GM10266 (cell line): ENCODE measurements at regions not wholly inside any gene's neighbourhood (a gene's known extent, or its start where the extent isn't known, plus 50 kb on each side); places are given as distances from the start of the nearest gene placed in this dataset.

Source experiments
- DNase-seq: peaks from one replicate; pipeline ENCODE4 v3.0.0; 2012; ENCODE audit errors: extremely low spot score
- TF ChIP-seq, protein P1 (sequence below): IDR thresholded peaks from 2 replicates; pipeline ENCODE4 v1.5.1; 2012; ENCODE audit warnings: mild to moderate bottlenecking, low read depth; ENCODE audit not compliant: control insufficient read depth, insufficient read depth; ENCODE audit errors: missing control alignments

DNA sequence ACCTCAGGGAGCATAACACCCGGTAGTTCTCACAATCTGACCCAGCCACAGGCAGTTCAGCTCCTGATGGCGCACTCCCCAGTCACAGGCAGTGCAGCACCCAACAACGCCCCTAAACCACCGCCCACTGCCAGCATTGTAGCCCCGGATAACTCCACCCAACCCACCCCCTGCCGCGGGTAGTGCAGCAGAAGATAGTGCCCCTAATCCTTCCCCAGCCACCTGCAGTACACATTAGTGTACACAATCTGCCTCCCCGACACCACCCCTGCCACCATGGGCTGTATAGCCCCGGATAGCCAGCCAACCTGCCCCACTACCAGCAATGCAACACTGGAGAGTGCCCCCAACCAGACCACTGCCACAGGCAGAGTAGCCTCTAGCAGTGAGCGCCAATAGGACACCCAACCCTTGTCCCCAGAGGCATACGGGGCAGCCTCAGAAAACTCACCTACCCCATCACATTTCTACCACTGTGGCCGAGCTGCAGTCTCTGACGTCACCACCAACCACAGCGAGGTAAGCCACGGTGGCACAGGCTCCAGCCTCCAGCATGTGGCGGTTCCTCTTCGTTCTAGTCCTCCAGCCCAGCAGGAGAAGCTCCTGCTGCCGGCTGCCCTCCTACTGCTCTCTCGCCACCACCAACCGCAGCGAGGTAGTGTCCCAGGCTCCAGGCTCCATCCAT is 877.3 kb downstream of the KCNJ18 start:
- no peak for DNase-seq
- TF ChIP-seq, protein P1, sequence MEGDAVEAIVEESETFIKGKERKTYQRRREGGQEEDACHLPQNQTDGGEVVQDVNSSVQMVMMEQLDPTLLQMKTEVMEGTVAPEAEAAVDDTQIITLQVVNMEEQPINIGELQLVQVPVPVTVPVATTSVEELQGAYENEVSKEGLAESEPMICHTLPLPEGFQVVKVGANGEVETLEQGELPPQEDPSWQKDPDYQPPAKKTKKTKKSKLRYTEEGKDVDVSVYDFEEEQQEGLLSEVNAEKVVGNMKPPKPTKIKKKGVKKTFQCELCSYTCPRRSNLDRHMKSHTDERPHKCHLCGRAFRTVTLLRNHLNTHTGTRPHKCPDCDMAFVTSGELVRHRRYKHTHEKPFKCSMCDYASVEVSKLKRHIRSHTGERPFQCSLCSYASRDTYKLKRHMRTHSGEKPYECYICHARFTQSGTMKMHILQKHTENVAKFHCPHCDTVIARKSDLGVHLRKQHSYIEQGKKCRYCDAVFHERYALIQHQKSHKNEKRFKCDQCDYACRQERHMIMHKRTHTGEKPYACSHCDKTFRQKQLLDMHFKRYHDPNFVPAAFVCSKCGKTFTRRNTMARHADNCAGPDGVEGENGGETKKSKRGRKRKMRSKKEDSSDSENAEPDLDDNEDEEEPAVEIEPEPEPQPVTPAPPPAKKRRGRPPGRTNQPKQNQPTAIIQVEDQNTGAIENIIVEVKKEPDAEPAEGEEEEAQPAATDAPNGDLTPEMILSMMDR, result no peak

DNA sequence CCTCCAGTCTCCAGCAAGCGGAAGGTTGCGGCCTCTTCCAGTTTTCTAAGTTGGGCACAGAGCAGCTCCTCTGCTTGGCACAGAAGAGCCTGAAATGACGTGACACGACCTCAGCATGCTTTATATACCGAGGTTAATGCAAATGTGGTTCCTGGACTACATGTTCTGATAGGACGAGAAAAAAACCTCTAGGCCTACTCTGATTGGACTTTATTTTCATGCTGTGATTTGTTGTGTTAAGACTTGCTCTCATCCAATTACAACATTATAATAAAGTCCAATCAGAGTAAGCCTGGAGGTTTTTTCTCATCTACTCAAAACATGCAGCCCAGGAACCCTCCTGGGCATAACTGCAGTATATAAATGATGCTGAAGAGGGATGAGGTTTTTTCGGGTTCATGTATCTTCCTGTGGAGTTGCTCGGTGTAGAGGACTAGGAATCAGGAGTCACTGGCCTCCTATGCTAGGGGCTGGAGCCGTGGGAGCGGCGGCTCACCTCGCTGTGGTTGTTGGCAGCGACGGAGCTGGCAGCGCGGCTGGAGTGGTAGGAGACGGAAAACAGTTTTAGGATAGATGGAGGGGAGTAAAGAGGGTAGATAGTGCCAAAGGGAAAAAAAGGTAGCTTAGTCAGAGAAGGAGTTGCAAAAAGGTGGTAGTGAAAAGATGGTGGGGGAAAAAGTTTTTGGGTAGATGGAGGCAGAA is 878.0 kb downstream of the KCNJ18 start:
- TF ChIP-seq, protein P1, result no peak
- DNase-seq, result no peak

DNA sequence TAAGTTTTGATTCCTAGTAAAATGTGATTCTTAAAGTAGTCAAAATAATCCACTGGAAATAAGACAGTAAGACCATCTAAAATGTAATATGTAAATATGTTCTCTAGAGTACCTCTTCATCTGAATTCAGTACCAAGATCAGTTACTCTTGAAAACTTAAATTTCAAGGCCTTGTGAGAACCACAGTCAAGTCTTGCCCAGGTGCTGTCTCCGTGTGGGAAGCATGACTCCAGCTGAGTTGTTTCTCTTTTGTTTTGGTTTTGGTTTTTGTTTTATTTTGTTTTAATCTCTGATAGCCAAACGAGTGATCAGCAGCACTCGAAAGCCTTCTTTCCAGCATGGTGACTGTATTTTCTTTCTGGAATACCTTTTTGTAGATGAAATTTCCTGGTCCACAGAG is 907.0 kb downstream of the KCNJ18 start:
- TF ChIP-seq, protein P1, result no peak

DNA sequence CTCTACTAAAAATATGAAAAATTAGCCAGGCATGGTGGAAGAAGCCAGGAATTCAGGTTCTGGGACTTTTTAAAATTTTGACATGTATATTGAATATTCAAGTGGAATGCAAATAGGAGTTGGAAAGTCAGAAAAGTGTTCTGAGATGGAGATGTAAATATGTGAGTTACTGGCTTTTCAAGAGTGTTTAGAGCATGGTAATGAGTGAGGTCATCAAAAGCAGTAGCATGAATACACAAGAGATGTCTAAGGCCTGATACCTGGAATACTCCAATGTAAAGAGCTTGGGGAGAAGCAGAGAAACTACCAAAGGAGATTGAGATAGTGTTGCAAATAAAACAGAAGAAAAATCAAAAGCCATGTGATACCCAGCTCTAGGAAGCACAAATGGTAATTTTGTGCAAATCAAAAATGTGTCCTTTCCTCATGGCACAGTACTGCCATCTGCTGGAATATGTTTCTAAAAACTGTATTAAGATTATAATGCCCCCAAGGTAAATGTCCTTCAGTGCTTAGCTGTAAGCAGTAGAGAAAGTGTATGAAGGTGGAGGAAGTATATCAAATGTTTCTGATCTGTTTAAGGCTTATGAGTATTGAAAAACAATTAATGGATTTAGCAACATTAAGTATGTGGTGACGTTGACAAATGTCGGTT is 908.4 kb downstream of the KCNJ18 start:
- DNase-seq, result no peak
- TF ChIP-seq, protein P1, result peak; percentile 21

More for the DNA sequence above, 907.0 kb downstream of the KCNJ18 start:
- no peak for DNase-seq
